Spinal cord (tissue), 9 donors: ENCODE measurements at regions not wholly inside any gene's neighbourhood (a gene's known extent, or its start where the extent isn't known, plus 50 kb on each side); places are given as distances from the start of the nearest gene placed in this dataset.

Source experiments
- DNase-seq, 6 donors: peaks; one replicate each; pipeline versions ENCODE4 v3.0.0 to v3.0.0-alpha.2; 2013 to 2015; ENCODE audit warnings: low spot score in 6 of 6, low read depth in 4 of 6
- H3K27ac ChIP-seq: one replicate; pipeline ENCODE4 v1.5.1; 2013; ENCODE audit warnings: low read depth, low read length, control low read depth
- H3K27me3 ChIP-seq: one replicate; pipeline ENCODE4 v1.6.1; 2013; ENCODE audit warnings: low read length; ENCODE audit not compliant: control insufficient read depth, insufficient read depth
- H3K36me3 ChIP-seq: one replicate; pipeline ENCODE4 v1.6.1; 2013; ENCODE audit warnings: low read length; ENCODE audit not compliant: control insufficient read depth, insufficient read depth
- H3K4me1 ChIP-seq: one replicate; pipeline ENCODE4 v1.6.1; 2013; ENCODE audit warnings: low read length; ENCODE audit not compliant: control insufficient read depth, insufficient read depth
- H3K4me3 ChIP-seq: one replicate; pipeline ENCODE4 v1.5.1; 2013; ENCODE audit warnings: low read depth, low read length, control low read depth
- H3K9me3 ChIP-seq: one replicate; pipeline ENCODE4 v1.6.1; 2013; ENCODE audit warnings: low read length; ENCODE audit not compliant: control insufficient read depth, insufficient read depth
- WGBS: methylation state at CpG from one replicate; pipeline ENCODE4 v1.1.5; 2013; ENCODE audit warnings: missing lambda C conversion rate; ENCODE audit not compliant: insufficient coverage; 5-methylcytosine and 5-hydroxymethylcytosine counted together
- donor health status: healthy.

- Histone ChIP-seq H3K36me3 (no peaks in the 10 kb centered on the region), H3K27ac (no peak overlapping the region), H3K9me3 (no peaks in the 10 kb centered on the region), H3K4me3 (no peak overlapping the region), H3K4me1 (peaks cover 10% of the 10 kb centered on the region), H3K27me3 (peaks cover 2% of the 10 kb centered on the region)
- no CpG with 5 or more reads among the region's 3 CpGs for whole genome bisulfite sequencing
- DNase-seq = no peak
Observed at GRCh38 chr7:24502135-24502488, 71.1 kb upstream of the PALS2 start.

DNA sequence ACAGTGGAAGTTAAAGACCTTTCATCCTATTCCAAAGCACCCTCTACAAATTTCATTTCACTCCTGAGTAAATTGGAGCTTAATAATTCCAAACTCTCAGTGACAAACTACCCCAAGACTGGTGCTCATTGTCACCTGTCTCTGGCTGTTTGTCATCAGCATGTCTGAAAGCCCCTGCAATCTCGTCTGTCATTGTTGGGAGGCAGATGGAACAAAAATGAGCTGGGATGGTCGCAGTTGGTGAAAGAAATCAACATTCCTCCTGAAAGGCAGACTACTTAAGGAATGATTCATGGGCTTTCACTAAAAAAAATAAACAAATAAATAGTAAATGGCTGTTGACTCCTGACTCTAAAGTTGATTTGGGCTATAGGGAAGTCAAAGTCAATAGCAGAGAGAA lies 69.7 kb upstream of the PALS2 start:
- Histone ChIP-seq H3K27ac (no peak overlapping the region), H3K27me3 (peaks cover 2% of the 10 kb centered on the region), H3K9me3 (no peaks in the 10 kb centered on the region), H3K4me3 (no peak overlapping the region), H3K4me1 (peaks cover 10% of the 10 kb centered on the region), H3K36me3 (no peaks in the 10 kb centered on the region)
- peak in 1 of 6 donors; percentile 43 for DNase-seq
- WGBS = no CpG with 5 or more reads among the region's 2 CpGs

- 61% methylated on average over 4 of the region's 6 CpGs for WGBS
Observed at GRCh38 chr7:24504040-24504439, 69.2 kb upstream of the PALS2 start.

DNA sequence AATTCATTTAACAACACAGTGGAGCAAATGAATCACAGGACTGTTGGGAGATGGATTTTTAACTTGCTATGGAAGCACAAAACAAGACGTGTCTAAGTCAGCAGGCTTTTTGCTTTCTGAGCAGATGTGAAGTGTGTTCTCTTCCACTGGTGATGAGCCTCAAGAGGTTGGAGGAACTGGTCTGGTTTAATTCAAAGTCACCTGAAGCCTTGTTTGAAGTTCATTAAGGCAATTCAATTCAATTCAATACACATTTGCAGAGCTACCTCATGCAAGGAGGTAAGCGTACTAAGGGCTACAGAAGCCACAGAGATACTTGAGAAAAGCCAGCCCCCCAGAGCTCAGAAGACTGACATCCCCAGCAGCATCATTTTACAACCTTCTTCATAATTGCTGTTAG lies 68.4 kb upstream of the PALS2 start:
- Histone ChIP-seq H3K27me3 (peaks cover 2% of the 10 kb centered on the region), H3K4me1 (peaks cover 10% of the 10 kb centered on the region), H3K36me3 (no peaks in the 10 kb centered on the region), H3K4me3 (no peak overlapping the region), H3K9me3 (no peaks in the 10 kb centered on the region), H3K27ac (no peak overlapping the region)
- 75% methylated on average over 2 of the region's 2 CpGs for WGBS
- peak in 1 of 6 donors; percentile 62 for DNase-seq

More at GRCh38 chr7:24504040-24504439, 69.2 kb upstream of the PALS2 start:
- H3K36me3 ChIP-seq = no peaks in the 10 kb centered on the region
- no peak for DNase-seq
- no peak overlapping the region for H3K4me3 ChIP-seq
- H3K4me1 ChIP-seq = peaks cover 10% of the 10 kb centered on the region
- H3K9me3 ChIP-seq = no peaks in the 10 kb centered on the region
- no peak overlapping the region for H3K27ac ChIP-seq
- H3K27me3 ChIP-seq = peaks cover 2% of the 10 kb centered on the region

DNA sequence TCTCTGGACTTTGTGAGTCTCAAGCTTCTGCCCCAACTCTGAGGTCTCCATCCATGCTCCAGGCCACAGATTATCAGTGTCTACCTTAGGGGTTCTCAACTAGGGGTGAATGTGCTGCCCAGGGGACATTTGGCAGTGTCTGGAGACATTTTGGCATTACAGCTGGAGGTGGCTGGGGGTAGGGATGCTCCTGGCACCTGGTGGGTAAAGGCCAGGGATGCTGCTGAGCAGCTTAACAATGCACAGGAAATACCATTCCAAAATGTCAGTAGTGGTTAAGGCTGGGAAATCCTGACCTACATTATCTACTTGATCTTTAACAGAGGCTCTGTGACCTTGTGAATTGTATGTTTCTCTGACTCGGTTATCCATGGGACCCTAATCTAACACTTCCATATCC lies 67.3 kb upstream of the PALS2 start:
- H3K36me3 ChIP-seq = no peaks in the 10 kb centered on the region
- no peak overlapping the region for H3K27ac ChIP-seq
- DNase-seq = no peak
- no peak overlapping the region for H3K4me3 ChIP-seq
- H3K9me3 ChIP-seq = no peaks in the 10 kb centered on the region
- WGBS = no CpG with 5 or more reads among the region's 1 CpG
- H3K27me3 ChIP-seq = peaks cover 2% of the 10 kb centered on the region
- H3K4me1 ChIP-seq = peaks cover under 1% of the 10 kb centered on the region

DNA sequence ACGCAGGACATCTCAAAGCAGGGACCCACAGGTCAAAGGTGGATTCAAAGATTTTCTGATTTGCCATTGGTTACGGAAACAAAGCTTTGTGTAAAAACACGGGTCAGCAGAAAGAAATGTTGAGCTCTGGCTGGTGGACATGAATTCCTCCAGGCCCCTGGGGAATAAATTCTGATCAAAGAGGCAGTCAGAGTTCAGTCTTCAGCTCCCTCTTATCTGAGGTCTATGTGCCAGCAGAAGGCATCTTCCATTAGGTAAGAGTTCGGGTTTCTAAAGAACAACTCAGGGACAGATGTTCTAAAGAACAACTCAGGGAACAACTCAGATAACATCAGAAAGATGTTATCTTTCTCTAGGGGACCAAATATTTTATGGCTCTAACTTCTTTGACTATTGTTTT lies 64.9 kb upstream of the PALS2 start:
- DNase-seq = no peak
- Histone ChIP-seq H3K27me3 (peaks cover 2% of the 10 kb centered on the region), H3K9me3 (no peaks in the 10 kb centered on the region), H3K36me3 (no peaks in the 10 kb centered on the region), H3K4me1 (no peaks in the 10 kb centered on the region), H3K4me3 (no peak overlapping the region), H3K27ac (no peak overlapping the region)
- WGBS = 49% methylated on average over 3 of the region's 4 CpGs

GRCh38 chr7:24510759-24511158 lies 62.5 kb upstream of the PALS2 start:
- DNase-seq = no peak
- H3K4me3 ChIP-seq = no peak overlapping the region
- H3K4me1 ChIP-seq = no peaks in the 10 kb centered on the region
- WGBS = 92% methylated on average over 2 of the region's 2 CpGs
- H3K9me3 ChIP-seq = no peaks in the 10 kb centered on the region
- no peaks in the 10 kb centered on the region for H3K27me3 ChIP-seq
- H3K36me3 ChIP-seq = no peaks in the 10 kb centered on the region
- no peak overlapping the region for H3K27ac ChIP-seq

GRCh38 chr7:24517166-24517565 lies 56.1 kb upstream of the PALS2 start:
- Histone ChIP-seq H3K4me1 (no peaks in the 10 kb centered on the region), H3K27ac (no peak overlapping the region), H3K36me3 (no peaks in the 10 kb centered on the region), H3K9me3 (no peaks in the 10 kb centered on the region), H3K27me3 (no peaks in the 10 kb centered on the region), H3K4me3 (no peak overlapping the region)
- no peak for DNase-seq
- no CpG with 5 or more reads among the region's 1 CpG for WGBS

- 33% methylated on average over 1 of the region's 2 CpGs for WGBS
- H3K4me3 ChIP-seq = no peak overlapping the region
- no peaks in the 10 kb centered on the region for H3K4me1 ChIP-seq
- H3K27ac ChIP-seq = no peak overlapping the region
- no peak for DNase-seq
- no peaks in the 10 kb centered on the region for H3K36me3 ChIP-seq
- H3K27me3 ChIP-seq = no peaks in the 10 kb centered on the region
- no peaks in the 10 kb centered on the region for H3K9me3 ChIP-seq
Observed at GRCh38 chr7:24521917-24522623, 51.2 kb upstream of the PALS2 start.
